ENCODE measurements at regions not wholly inside any gene's neighbourhood (a gene's known extent, or its start where the extent isn't known, plus 50 kb on each side); places are given as distances from the start of the nearest gene placed in this dataset.

DNA sequence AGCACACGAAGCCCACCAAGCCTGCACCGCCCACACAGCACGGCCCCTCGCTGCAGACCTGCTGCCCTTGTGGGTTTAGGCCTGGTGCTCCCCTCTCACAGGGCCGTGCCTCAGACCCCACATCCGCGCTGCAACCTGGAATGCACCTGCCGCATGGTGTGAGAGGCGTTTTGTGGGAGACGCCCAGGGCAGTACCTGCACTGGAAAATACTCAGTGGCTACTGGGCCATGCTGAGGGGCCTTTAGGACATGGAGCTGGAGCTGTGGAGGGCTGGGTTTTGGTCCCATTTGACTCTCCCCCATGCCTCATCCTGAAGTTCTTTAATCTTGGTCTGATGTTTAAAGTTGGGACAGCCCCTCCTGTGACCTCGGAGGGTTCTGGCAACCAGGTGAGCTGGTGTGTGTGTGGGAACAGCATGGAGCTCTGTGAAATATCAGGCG is 116.3 kb downstream of the ERMARD start:
- Histone ChIP-seq H3K27ac (ENCODE audit: low read depth, low read length, severe bottlenecking) (no peak overlapping the region), H3K4me1 (ENCODE audit: control insufficient read depth, insufficient read depth, low read length, poor library complexity, severe bottlenecking) (no peaks in the 10 kb centered on the region), H3K36me3 (ENCODE audit: control insufficient read depth, insufficient read depth, low read length) (no peaks in the 10 kb centered on the region), H3K4me3 (ENCODE audit: extremely low read depth, insufficient read depth, low read length, poor library complexity, severe bottlenecking) (no peak overlapping the region), H3K9me3 (ENCODE audit: control insufficient read depth, low read length) (no peaks in the 10 kb centered on the region)
- WGBS, 2 experiments (ENCODE audit: insufficient coverage in 2 of 2): 92 to 93% methylated on average over 9 of the region's 12 CpGs

GRCh38 chr6:169866668-169867521 is 115.5 kb downstream of the ERMARD start:
- H3K27ac ChIP-seq (ENCODE audit: low read depth, low read length, severe bottlenecking): no peak overlapping the region
- no peak overlapping the region for H3K4me3 ChIP-seq (ENCODE audit: extremely low read depth, insufficient read depth, low read length, poor library complexity, severe bottlenecking)
- 88 to 92% methylated on average over 16 to 17 of the region's 18 CpGs for WGBS, 2 experiments (ENCODE audit: insufficient coverage in 2 of 2)
- no peaks in the 10 kb centered on the region for H3K9me3 ChIP-seq (ENCODE audit: control insufficient read depth, low read length)
- H3K4me1 ChIP-seq (ENCODE audit: control insufficient read depth, insufficient read depth, low read length, poor library complexity, severe bottlenecking): no peaks in the 10 kb centered on the region
- no peaks in the 10 kb centered on the region for H3K36me3 ChIP-seq (ENCODE audit: control insufficient read depth, insufficient read depth, low read length)

DNA sequence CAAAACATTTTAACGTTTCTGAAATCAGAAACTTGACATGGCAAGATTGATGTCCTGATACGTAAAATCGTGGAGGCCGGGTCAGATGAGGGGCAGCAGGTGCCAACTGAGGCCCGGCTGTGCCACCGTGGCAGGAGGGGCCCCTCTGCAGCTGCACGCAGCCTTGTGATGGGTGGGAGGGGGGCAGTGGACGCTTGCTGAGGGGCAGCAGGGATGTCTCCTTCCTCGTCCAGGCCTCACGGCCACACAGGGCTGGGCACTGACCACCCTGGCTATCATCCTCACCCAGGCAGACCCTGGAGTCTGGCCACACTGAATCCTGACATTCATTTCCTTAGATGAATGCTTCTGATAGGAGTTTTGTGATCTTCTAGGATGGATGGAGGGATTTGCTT is 114.7 kb downstream of the ERMARD start:
- H3K4me1 ChIP-seq (ENCODE audit: control insufficient read depth, insufficient read depth, low read length, poor library complexity, severe bottlenecking): no peaks in the 10 kb centered on the region
- no peaks in the 10 kb centered on the region for H3K36me3 ChIP-seq (ENCODE audit: control insufficient read depth, insufficient read depth, low read length)
- no peak overlapping the region for H3K27ac ChIP-seq (ENCODE audit: low read depth, low read length, severe bottlenecking)
- no peak overlapping the region for H3K4me3 ChIP-seq (ENCODE audit: extremely low read depth, insufficient read depth, low read length, poor library complexity, severe bottlenecking)
- 88 to 89% methylated on average over 5 of the region's 10 CpGs for WGBS, 2 experiments (ENCODE audit: insufficient coverage in 2 of 2)
- H3K9me3 ChIP-seq (ENCODE audit: control insufficient read depth, low read length): no peaks in the 10 kb centered on the region

- Histone ChIP-seq H3K4me3 (ENCODE audit: extremely low read depth, insufficient read depth, low read length, poor library complexity, severe bottlenecking) (no peak overlapping the region), H3K9me3 (ENCODE audit: control insufficient read depth, low read length) (no peaks in the 10 kb centered on the region), H3K36me3 (ENCODE audit: control insufficient read depth, insufficient read depth, low read length) (no peaks in the 10 kb centered on the region), H3K4me1 (ENCODE audit: control insufficient read depth, insufficient read depth, low read length, poor library complexity, severe bottlenecking) (no peaks in the 10 kb centered on the region), H3K27ac (ENCODE audit: low read depth, low read length, severe bottlenecking) (no peak overlapping the region)
- WGBS, 2 experiments (ENCODE audit: insufficient coverage in 2 of 2): 84 to 87% methylated on average over 11 to 13 of the region's 13 CpGs
Measured at GRCh38 chr6:169865346-169866139, 114.1 kb downstream of the ERMARD start.

DNA sequence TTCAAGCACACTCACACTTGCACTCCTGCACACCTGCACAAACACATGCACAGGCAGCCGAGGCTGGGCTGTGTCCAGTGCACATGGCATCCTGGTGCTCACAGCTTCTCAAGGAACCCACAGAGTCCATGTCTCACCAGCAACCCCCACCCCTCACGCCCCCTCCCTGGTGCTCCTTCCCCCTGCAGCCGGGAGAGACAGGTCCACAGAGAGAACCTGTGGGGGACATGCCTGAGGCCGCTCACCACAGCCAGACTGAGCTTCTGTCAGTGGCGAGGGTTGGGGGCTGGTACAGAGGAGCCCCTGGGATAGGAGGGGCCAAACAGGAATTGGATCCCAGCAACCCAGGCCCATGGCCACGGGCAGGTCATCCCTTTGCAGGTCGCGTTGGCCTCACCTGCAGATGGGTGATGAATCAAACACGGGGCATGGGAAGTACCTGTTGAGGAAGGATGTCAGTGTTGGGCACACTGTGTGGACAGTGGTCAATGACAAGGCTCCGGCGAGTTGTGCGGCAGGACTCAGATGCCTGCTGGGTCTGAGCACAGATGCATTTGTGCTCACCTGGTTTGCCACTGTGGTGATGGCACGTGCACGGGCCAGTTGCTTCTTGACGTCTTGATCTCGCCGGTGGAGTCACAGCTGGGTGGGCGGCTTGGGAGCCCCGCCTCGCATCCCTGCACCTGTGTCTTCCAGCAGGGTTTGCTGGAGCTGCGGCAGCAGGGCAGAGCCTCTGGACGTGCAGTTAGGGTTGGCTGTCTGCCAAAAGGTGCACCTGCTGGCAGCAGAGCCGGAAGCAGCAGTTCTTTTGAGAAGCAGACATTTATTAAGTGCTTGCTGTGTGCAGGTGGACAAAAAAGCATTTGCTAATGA is 113.0 kb downstream of the ERMARD start:
- 93 to 94% methylated on average over 20 to 21 of the region's 23 CpGs for WGBS, 2 experiments (ENCODE audit: insufficient coverage in 2 of 2)
- no peak overlapping the region for H3K27ac ChIP-seq (ENCODE audit: low read depth, low read length, severe bottlenecking)
- H3K36me3 ChIP-seq (ENCODE audit: control insufficient read depth, insufficient read depth, low read length): no peaks in the 10 kb centered on the region
- no peaks in the 10 kb centered on the region for H3K4me1 ChIP-seq (ENCODE audit: control insufficient read depth, insufficient read depth, low read length, poor library complexity, severe bottlenecking)
- H3K4me3 ChIP-seq (ENCODE audit: extremely low read depth, insufficient read depth, low read length, poor library complexity, severe bottlenecking): no peak overlapping the region
- no peaks in the 10 kb centered on the region for H3K9me3 ChIP-seq (ENCODE audit: control insufficient read depth, low read length)

DNA sequence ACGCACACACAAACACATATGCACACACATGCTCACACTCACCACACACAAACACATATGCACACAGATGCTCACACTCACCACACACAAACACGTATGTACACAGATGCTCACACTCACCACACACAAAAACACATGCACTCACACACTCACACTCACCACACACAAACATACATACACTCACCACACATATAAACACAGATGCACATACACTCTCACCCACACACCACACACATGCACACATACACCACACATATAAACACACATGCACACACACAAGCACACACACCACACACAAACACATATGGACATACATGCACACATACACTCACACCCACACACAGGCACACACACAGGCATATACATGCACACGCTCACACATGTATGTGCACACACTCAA is 112.3 kb downstream of the ERMARD start:
- H3K4me1 ChIP-seq (ENCODE audit: control insufficient read depth, insufficient read depth, low read length, poor library complexity, severe bottlenecking): no peaks in the 10 kb centered on the region
- H3K9me3 ChIP-seq (ENCODE audit: control insufficient read depth, low read length): no peaks in the 10 kb centered on the region
- no peak overlapping the region for H3K27ac ChIP-seq (ENCODE audit: low read depth, low read length, severe bottlenecking)
- H3K36me3 ChIP-seq (ENCODE audit: control insufficient read depth, insufficient read depth, low read length): no peaks in the 10 kb centered on the region
- H3K4me3 ChIP-seq (ENCODE audit: extremely low read depth, insufficient read depth, low read length, poor library complexity, severe bottlenecking): no peak overlapping the region
- 80 to 92% methylated on average over 2 to 3 of the region's 3 CpGs for WGBS, 2 experiments (ENCODE audit: insufficient coverage in 2 of 2)

- no peaks in the 10 kb centered on the region for H3K36me3 ChIP-seq (ENCODE audit: control insufficient read depth, insufficient read depth, low read length)
- no peaks in the 10 kb centered on the region for H3K4me1 ChIP-seq (ENCODE audit: control insufficient read depth, insufficient read depth, low read length, poor library complexity, severe bottlenecking)
- H3K9me3 ChIP-seq (ENCODE audit: control insufficient read depth, low read length): peaks cover 2% of the 10 kb centered on the region
- H3K4me3 ChIP-seq (ENCODE audit: extremely low read depth, insufficient read depth, low read length, poor library complexity, severe bottlenecking): no peak overlapping the region
- 88 to 90% methylated on average over 11 to 17 of the region's 20 CpGs for WGBS, 2 experiments (ENCODE audit: insufficient coverage in 2 of 2)
- no peak overlapping the region for H3K27ac ChIP-seq (ENCODE audit: low read depth, low read length, severe bottlenecking)
Measured at GRCh38 chr6:169862892-169863525, 111.6 kb downstream of the ERMARD start.

DNA sequence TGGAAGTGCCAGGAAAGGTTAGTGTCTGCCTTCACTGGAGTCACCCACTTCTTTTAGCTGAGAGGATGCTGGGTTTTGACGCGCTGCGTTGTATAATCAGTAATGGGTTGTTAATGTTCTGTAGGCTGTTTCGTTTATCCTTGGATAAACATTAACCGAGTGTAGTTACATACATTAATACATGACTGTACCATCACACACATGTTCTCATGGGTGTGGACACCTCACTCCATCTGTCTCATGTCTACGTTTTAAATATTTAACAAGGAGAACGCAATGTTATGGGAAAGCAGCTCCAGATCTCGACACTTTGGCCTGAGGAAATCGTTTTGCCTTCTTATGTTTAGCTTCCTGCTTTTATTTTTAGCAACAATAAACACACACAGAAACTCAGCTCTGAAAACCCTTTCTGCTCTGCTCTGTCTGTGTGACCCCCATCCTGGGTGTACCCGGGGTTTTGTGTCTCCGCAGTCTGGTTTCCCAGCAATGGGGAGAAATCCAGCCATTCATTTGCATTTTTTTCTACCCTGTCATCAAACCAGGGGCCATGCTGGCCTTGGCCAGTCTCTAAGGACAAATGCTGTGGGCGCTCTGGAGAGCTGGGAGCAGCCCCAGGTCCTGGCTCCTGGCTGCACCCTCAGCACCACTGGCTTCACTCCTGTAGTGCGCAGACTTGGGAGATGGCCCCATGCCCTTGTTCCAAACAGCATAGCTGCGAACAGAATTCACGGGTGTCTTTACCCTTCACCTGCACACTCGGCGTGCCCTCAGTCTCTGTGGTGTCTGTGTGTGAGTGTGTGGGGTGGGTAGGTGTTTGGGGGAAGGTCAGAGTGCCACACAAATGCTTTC is 110.8 kb downstream of the ERMARD start:
- peaks cover 6% of the 10 kb centered on the region for H3K9me3 ChIP-seq (ENCODE audit: control insufficient read depth, low read length)
- no peak overlapping the region for H3K27ac ChIP-seq (ENCODE audit: low read depth, low read length, severe bottlenecking)
- 85 to 92% methylated on average over 8 to 15 of the region's 17 CpGs for WGBS, 2 experiments (ENCODE audit: insufficient coverage in 2 of 2)
- no peaks in the 10 kb centered on the region for H3K36me3 ChIP-seq (ENCODE audit: control insufficient read depth, insufficient read depth, low read length)
- no peaks in the 10 kb centered on the region for H3K4me1 ChIP-seq (ENCODE audit: control insufficient read depth, insufficient read depth, low read length, poor library complexity, severe bottlenecking)
- no peak overlapping the region for H3K4me3 ChIP-seq (ENCODE audit: extremely low read depth, insufficient read depth, low read length, poor library complexity, severe bottlenecking)

DNA sequence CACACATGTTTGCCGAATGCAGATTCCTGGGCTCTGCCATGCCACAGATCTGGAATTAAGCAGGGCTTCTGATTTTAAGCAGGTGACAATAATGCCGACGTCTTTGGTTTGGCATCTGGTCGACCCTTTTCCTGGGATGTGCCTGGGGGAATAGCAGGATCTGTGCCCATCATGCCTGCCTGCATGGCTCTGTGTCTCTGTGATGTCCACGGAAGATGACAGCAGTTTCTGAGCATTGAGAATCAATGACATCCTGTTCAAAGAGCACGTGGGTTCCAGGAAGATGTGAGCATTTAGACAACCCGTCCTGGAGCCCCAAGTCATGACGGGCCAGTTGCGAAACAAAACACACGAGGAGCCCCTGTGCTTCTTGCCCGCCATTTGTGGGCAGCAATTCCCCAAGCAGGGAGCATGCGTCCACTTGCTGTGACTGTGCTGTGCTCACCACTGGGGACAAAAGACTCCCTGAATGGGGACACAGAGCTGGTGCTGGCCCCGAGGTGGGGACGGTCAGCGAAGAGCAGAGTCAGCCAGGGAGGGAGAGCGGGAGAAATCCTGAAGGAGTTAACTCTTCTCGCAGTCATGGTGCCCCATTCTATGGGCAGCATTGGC is 110.1 kb downstream of the ERMARD start:
- no peaks in the 10 kb centered on the region for H3K36me3 ChIP-seq (ENCODE audit: control insufficient read depth, insufficient read depth, low read length)
- no peak overlapping the region for H3K4me3 ChIP-seq (ENCODE audit: extremely low read depth, insufficient read depth, low read length, poor library complexity, severe bottlenecking)
- peaks cover 6% of the 10 kb centered on the region for H3K9me3 ChIP-seq (ENCODE audit: control insufficient read depth, low read length)
- WGBS, 2 experiments (ENCODE audit: insufficient coverage in 2 of 2): 88 to 92% methylated on average over 16 to 17 of the region's 17 CpGs
- no peak overlapping the region for H3K27ac ChIP-seq (ENCODE audit: low read depth, low read length, severe bottlenecking)
- no peaks in the 10 kb centered on the region for H3K4me1 ChIP-seq (ENCODE audit: control insufficient read depth, insufficient read depth, low read length, poor library complexity, severe bottlenecking)

Data from mesodermal cell (in vitro differentiated cells).